MV-4-11 (cell line): ENCODE measurements at regions not wholly inside any gene's neighbourhood (a gene's known extent, or its start where the extent isn't known, plus 50 kb on each side); places are given as distances from the start of the nearest gene placed in this dataset.
A peak's percentile ranks its signal among the peaks of the same experiment; 100 is the strongest.

Experiments
- DNase-seq: peaks from one replicate; lab custom pipeline; 2025; lab: John Stamatoyannopoulos, UW

- no peak for DNase-seq
These were observed 223.6 kb upstream of the ADGRL2 start for GRCh38 chr1:81577004-81577697.

- DNase-seq, result no peak
These were observed 226.3 kb upstream of the ADGRL2 start for GRCh38 chr1:81574408-81574807.

DNA sequence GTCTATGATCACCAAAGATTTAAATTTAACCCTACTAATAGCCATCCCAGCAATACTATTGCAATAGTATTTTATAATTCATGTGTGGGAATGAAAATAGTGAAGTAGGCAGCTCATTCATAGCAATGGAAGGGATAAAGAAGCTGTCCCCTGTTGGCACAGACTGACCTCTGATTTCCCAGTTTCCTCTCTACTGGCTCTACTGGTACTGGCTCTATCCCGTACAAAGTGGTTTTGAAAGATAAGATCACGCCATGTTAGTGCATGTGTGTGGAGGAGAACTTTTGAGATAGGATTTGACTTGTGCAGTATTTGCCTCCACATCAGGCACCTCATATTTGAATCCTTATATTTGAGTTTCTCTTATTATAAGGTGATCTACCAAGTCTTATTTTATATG lies 227.3 kb upstream of the ADGRL2 start:
- no peak for DNase-seq

DNA sequence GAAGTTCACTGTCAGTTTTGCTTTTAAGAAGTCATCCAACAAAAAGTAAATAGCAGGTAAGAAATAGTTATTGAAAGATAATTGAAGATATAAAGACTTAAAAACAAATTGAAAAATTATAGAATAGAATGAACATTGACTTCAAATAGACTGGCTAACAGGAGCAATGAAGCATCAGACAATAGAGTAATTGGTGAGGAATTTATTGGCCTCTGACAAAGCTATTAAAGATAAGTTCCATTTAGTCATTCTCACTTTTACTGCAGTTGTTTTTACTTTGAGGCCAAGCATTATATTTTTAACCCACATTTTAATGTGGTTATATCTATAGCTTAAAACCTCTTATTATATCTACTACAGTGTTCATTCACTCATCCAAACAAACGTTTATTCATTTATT lies 228.8 kb upstream of the ADGRL2 start:
- DNase-seq, result no peak

DNA sequence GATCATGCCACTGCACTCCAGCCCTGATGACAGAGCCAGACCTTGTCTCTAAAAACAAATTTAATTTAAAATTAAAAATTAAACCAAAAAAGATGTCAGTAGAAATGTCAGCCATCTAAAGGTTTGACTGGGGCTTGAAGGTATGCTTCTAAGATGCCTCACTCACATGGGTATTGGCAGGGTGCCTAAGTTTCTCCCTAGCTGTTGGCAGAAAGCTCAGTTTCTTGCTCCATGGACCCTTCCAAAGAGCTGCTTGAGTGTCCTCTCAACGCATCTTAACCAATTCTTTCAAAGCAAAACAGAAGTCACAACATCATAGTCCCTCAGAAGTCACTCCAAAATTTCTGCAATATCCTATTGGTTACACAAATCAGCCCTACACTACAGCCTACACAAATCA lies 231.0 kb upstream of the ADGRL2 start:
- no peak for DNase-seq

DNA sequence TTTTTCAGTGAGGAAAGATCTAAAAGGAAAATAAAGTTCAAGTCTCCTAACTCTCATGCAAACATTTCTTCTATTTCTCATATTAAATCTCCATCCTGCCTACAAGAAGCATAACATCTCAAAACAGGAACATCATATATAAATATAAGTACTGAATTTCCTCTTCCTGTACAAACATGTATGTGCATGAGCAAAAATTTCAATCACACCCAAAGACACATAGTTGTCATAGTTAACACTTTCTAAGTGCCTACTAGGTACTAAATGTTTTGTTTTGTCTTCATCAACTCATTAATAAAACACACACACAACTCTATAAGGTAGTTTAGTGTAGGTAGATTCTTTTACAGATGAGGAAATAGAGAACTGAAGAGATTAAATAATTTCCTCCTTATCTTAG lies 237.1 kb upstream of the ADGRL2 start:
- DNase-seq, result no peak

DNA sequence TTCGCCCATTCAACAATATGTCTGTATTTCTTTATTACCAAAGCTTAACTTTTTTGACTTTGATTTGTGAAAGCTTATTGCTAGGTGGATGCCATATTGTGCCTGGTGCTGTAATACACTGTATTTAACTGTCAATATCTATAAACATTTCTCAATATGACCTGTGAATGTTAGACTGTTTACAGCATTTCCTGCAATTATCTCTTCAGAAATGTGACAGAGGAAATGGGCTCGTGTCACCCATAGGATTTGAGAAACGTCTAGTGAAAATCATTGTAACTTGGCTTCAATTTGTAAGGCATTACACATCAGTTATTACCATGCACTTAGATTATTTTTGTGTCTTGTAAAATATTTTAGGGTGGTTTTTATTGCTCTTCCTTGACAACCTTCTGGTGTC lies 237.8 kb upstream of the ADGRL2 start:
- DNase-seq, result no peak

DNA sequence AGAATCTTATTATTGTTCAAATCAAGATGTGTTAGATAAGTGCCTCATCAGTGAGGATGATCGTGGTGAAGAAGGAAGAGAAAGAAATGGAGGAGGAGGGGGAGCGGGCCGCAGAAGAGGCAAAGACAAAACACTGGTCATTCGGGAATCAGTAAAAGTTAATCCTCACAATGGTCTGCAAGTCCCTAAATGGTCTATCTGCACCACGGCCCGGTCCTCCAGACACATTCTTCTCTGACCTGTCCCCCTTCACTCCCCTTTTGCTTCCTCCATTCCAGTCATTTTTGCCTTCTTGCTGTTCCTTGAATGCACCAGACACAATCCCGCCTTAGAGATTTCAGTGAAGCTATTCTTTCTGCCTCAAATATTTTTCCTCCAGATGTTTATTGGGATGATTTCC lies 240.1 kb upstream of the ADGRL2 start:
- DNase-seq, result no peak

DNA sequence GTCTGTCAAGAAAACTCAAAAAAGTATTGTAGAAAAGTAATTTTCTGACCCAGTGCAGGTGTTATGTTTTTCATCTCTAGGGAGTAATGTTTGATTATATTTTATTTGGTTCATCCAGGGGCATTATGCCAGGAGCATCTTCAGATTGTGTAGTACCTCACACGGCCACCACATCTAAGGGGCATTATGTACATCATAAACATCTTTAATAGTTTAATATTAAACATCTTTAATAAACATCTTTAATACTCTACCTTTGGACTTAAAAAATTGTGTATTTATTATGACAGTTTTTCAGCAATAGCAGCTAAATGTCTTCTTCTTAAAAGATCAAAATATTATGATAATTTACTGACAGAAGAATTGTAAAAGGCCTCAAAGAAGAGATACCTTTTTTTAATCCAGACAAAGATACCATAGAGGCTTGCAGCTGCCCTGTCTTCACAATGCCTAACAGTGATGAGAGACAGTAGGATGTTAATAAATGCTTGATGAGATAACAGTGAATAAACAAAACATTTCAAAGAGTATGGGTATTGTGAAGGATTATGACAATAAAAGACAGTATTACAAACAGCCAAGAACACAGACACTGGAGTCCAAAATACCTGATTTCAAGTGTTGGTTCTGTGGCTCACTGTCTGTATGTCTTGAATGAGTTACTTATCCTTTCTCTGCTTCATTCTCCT lies 240.9 kb upstream of the ADGRL2 start:
- DNase-seq, result no peak

DNA sequence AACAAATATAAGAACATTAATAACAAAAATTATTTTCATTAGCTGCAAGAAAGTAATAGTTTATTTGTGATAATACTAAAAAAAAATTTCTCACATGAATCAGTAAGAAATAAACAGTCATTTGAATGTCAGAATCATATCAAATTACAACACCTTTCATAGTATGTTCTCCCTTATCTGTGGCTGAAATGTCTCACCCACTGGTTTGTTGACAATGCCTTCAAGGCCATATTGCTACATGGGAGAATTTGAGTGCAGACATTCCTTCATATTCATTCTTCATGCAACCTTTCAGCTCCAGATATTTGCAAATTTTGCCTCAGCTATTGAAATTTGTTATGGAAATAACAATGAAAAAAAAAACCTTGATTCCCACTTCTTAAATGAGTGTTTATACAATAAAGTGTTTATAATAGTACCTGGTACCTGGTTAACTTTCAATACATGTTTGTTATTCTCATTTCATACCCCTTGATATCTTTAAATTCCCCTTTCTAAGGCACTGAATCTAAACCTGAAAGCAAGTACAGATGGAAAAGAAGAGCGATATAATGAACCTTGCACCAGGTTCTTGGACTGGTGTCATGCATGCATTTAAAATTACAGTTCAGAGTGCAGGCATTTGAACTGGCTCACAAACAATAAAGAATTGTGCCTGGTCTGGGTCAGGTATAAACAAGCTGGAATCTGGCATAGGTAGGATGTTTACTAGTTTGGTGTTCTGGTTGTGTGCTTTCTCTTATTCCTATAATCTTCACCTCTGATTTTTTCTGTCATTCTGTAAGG lies 242.2 kb upstream of the ADGRL2 start:
- no peak for DNase-seq

DNA sequence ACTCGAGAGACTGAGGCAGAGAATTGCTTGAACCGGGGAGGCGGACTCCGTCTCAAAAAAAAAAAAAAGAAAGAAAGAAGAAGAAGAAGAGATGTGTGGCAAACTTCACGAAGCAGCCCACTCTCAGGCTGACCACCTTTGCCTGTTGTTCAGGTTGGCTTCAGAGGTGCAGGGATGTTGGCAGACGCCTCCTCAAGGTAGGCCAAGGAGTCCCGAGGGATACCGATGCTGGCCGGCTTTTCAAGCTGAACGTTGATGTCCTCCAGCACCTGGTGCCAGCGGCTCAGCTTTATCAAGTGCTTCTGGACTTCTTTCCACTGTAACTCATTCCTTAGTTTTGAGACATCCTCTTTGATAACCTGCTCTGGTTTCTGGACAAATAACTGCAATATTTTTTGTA lies 243.8 kb upstream of the ADGRL2 start:
- no peak for DNase-seq

DNA sequence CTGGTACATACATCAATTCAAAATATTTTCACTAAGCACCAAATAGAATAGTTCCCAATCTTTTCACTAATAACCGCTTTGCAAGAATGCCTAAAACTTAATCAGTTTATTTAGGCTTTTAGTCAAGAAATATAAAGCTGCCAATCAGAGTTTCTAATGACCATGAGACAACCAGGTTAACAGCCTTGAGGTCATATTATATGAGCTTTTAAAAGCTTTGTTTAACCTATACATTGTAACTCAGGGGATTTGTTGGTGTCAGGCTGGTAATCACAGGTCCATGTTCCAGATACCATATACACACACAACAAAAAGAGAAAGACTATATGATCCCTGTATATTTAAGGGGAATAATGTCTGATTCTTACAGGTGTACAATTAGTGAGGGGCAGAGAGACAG lies 246.2 kb upstream of the ADGRL2 start:
- DNase-seq, result no peak

DNA sequence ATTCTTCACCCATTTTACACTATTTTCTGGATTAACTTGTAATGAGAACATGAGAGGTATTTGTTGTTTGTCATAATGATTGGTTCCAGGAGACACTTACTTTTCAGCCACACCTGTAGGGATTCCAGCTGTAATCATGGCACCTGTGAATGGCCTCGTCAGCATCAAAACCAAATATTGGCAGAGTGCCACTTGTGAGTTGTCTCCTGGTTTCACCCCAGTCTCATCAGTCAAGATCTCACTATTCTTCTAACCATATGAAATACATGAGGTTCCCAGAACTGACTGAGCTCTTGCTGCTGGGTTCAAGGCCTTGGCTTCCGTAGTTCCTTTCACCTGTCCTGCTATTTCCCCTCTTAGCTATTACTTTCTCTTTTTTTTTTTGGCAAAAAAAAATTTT lies 246.6 kb upstream of the ADGRL2 start:
- DNase-seq, result no peak

GRCh38 chr1:81553503-81553902 lies 247.2 kb upstream of the ADGRL2 start:
- no peak for DNase-seq

GRCh38 chr1:81551946-81552345 lies 248.8 kb upstream of the ADGRL2 start:
- DNase-seq, result no peak

DNA sequence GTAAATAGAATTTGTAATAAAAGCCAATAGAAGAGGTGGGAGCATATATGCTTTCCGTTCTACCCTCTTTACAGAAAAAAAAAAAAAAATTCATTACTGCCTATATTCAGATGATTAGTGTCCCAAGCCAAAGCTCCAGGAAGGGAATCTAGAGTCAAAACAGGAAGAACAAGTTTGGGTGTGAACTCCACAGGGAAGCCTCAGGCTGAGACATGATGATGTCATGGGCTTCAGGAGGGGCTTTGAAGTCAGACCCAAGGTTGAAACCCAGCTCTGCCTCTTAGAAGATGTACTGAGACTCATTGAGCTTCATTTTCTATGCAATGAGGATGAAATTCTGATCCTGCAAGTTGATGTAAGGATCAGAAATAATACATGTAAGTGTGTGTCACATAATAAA lies 250.0 kb upstream of the ADGRL2 start:
- no peak for DNase-seq

- DNase-seq, result peak; percentile 34
These were observed 251.1 kb upstream of the ADGRL2 start for GRCh38 chr1:81549588-81550127.

GRCh38 chr1:81548918-81549587 lies 251.7 kb upstream of the ADGRL2 start:
- peak; percentile 69 for DNase-seq

GRCh38 chr1:81547912-81548303 lies 252.8 kb upstream of the ADGRL2 start:
- peak; percentile 54 for DNase-seq

DNA sequence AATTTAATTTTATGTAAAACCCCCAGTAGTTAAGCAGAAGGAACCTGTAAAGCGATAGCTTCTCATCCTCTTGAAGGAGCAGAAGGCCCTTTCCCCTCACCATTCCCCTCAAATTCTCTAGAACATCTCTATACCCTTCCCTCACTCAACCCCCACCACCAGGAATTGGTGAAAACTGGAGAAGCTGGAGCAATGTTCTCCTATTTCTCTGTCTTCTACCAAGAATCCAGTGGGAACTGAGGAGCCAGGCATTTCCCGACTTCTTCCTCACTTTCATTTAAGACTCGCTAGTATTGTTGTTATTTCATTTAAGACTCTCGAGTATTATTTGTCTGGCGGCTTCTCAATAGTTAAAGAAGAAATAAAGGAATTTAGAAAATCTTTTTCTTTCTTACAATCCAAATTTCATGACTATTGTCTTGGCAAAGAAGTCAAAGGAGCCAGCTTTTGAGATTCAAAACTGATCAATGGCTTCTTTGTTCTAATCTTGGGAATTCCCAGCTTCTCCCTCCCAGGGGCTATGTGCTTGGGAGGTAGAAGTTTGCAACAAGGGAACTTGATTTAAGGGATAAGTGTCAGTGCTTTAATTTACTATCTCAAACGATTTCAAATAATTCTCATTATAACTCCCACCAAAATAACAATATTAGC lies 253.3 kb upstream of the ADGRL2 start:
- DNase-seq, result no peak

DNA sequence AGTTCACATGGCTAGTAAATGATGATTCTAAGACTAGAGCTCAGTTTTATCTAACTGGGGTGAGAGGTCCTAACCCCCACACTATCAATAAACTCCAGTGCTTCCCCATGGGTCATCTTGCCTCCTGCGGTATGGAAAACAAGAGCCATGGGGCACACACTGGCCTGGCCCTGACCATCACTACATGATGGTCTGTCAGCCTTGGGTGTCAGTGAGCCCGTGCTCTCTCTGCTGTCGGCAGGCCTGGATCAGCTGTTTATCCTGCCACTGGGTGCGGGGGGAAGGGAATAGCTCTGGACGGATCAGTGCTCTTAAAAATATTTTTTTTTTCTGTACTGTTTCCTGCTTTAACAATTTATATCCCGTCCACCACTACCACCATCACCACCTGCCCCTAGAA lies 255.0 kb upstream of the ADGRL2 start:
- DNase-seq, result no peak

DNA sequence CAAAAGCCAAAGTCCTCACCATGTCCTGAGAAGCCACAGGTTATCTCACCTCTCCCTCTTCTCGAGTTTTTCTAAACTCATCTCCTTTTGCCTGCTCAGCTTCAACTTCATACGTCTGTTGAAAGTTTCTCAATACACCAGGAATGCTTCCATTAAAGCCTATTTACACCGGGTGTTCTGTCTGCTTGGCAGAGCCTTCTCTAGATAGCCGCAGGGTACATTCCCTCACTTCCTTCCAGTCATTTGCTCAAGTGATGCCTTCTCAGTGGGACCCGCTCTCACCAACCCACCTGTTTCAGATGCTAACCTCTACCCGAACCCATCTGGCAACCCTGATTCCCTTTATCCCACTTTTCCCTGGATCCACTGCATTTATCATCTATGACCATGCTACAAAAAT lies 257.0 kb upstream of the ADGRL2 start:
- no peak for DNase-seq
